Progenitor cell of endocrine pancreas (in vitro differentiated cells): ENCODE measurements at regions not wholly inside any gene's neighbourhood (a gene's known extent, or its start where the extent isn't known, plus 50 kb on each side); places are given as distances from the start of the nearest gene placed in this dataset.

Experiments
- DNase-seq: peaks from one replicate; pipeline ENCODE4 v3.0.0; 2021; ENCODE audit warnings: low spot score; ENCODE audit not compliant: unreplicated experiment
- H3K27ac Mint-ChIP-seq: 2 replicates; pipeline ENCODE4 v1.8.0; 2021; ENCODE audit warnings: mild to moderate bottlenecking, moderate library complexity, mixed read lengths
- H3K27me3 Mint-ChIP-seq: 2 replicates; pipeline ENCODE4 v1.8.0; 2021; ENCODE audit warnings: mixed read lengths
- H3K36me3 Mint-ChIP-seq: 2 replicates; pipeline ENCODE4 v1.8.0; 2022; ENCODE audit warnings: mixed read lengths; ENCODE audit not compliant: insufficient read depth
- H3K4me1 Mint-ChIP-seq: 2 replicates; pipeline ENCODE4 v1.8.0; 2021; ENCODE audit warnings: low read depth, mixed read lengths
- H3K4me3 Mint-ChIP-seq: 2 replicates; pipeline ENCODE4 v1.8.0; 2021; ENCODE audit warnings: low read depth, mild to moderate bottlenecking, moderate library complexity, mixed read lengths
- H3K9me3 Mint-ChIP-seq: 2 replicates; pipeline ENCODE4 v1.8.0; 2021; ENCODE audit warnings: low read depth, mixed read lengths
- CTCF ChIP-seq: fragments of 200-600 bp; sonication (generic); IDR thresholded peaks from one replicate; pipeline ENCODE4 v1.5.0; 2021; ENCODE audit warnings: antibody characterized with exemption, mild to moderate bottlenecking; ENCODE audit not compliant: unreplicated experiment

- H3K36me3 Mint-ChIP-seq = no peaks in the 10 kb centered on the region
- TF ChIP-seq CTCF = no peak
- no peak overlapping the region for H3K4me3 Mint-ChIP-seq
- no peaks in the 10 kb centered on the region for H3K9me3 Mint-ChIP-seq
- no peak for DNase-seq
- no peak overlapping the region for H3K27ac Mint-ChIP-seq
- no peaks in the 10 kb centered on the region for H3K4me1 Mint-ChIP-seq
- H3K27me3 Mint-ChIP-seq = no peaks in the 10 kb centered on the region
These were observed 214.7 kb upstream of the PTCHD4 start for GRCh38 chr6:48325701-48326100.

GRCh38 chr6:48318670-48319069, 207.7 kb upstream of the PTCHD4 start:
- H3K9me3 Mint-ChIP-seq = no peaks in the 10 kb centered on the region
- H3K4me3 Mint-ChIP-seq = no peak overlapping the region
- TF ChIP-seq CTCF = no peak
- no peaks in the 10 kb centered on the region for H3K27me3 Mint-ChIP-seq
- no peak for DNase-seq
- no peak overlapping the region for H3K27ac Mint-ChIP-seq
- no peaks in the 10 kb centered on the region for H3K36me3 Mint-ChIP-seq
- no peaks in the 10 kb centered on the region for H3K4me1 Mint-ChIP-seq

GRCh38 chr6:48315915-48316314, 204.9 kb upstream of the PTCHD4 start:
- TF ChIP-seq CTCF = no peak
- DNase-seq = no peak
- no peaks in the 10 kb centered on the region for H3K27me3 Mint-ChIP-seq
- H3K36me3 Mint-ChIP-seq = no peaks in the 10 kb centered on the region
- H3K4me3 Mint-ChIP-seq = no peak overlapping the region
- H3K27ac Mint-ChIP-seq = no peak overlapping the region
- H3K4me1 Mint-ChIP-seq = no peaks in the 10 kb centered on the region
- no peaks in the 10 kb centered on the region for H3K9me3 Mint-ChIP-seq

GRCh38 chr6:48315051-48315719, 204.2 kb upstream of the PTCHD4 start:
- Mint-ChIP-seq H3K27me3 (no peaks in the 10 kb centered on the region), H3K9me3 (no peaks in the 10 kb centered on the region), H3K36me3 (no peaks in the 10 kb centered on the region), H3K4me1 (no peaks in the 10 kb centered on the region), H3K27ac (no peak overlapping the region), H3K4me3 (no peak overlapping the region)
- TF ChIP-seq CTCF = no peak
- no peak for DNase-seq

- Mint-ChIP-seq H3K27ac (no peak overlapping the region), H3K36me3 (no peaks in the 10 kb centered on the region), H3K4me3 (no peak overlapping the region), H3K27me3 (no peaks in the 10 kb centered on the region), H3K4me1 (no peaks in the 10 kb centered on the region), H3K9me3 (no peaks in the 10 kb centered on the region)
- no peak for TF ChIP-seq CTCF
- no peak for DNase-seq
These were observed 200.3 kb upstream of the PTCHD4 start for GRCh38 chr6:48311301-48311700.
